Keratinocyte (primary cell): ENCODE measurements at regions not wholly inside any gene's neighbourhood (a gene's known extent, or its start where the extent isn't known, plus 50 kb on each side); places are given as distances from the start of the nearest gene placed in this dataset.
"Not testable (repeated sequence)": the region's sequence is repeated elsewhere in the genome, so short reads cannot be mapped to it uniquely, and the experiment has no call there.

Experiments used
- DNase-seq: peaks from one replicate; pipeline ENCODE4 v3.0.0-alpha.2; 2011; ENCODE audit warnings: low read depth, missing footprints, low spot score
- FAIRE-seq: peaks from 2 replicates; lab custom pipeline; 2011; peaks lifted over from hg19 to GRCh38; lab: Jason Lieb, UNC
- H2AFZ ChIP-seq: 2 replicates; pipeline ENCODE4 v1.6.0; 2012; ENCODE audit warnings: low read length, control low read depth, inconsistent platforms; ENCODE audit not compliant: control insufficient read depth
- H3K27ac ChIP-seq: 2 replicates; pipeline ENCODE4 v1.5.1; 2011; ENCODE audit warnings: low read length; ENCODE audit not compliant: control insufficient read depth, insufficient read depth
- H3K27me3 ChIP-seq: 3 replicates; pipeline ENCODE4 v1.6.0; 2011; ENCODE audit warnings: low read length; ENCODE audit not compliant: control insufficient read depth, insufficient read depth; ENCODE audit errors: extremely low read depth
- H3K36me3 ChIP-seq, 2 experiments: 2 replicates in 1 of 2; 3 replicates in 1 of 2; pipeline ENCODE4 v1.5.1; 2011; ENCODE audit warnings: low read length in 2 of 2, mild to moderate bottlenecking in 1 of 2; ENCODE audit not compliant: control insufficient read depth in 2 of 2, insufficient read depth in 2 of 2; ENCODE audit errors: extremely low read depth in 1 of 2
- H3K4me1 ChIP-seq: 3 replicates; pipeline ENCODE4 v1.5.1; 2011; ENCODE audit warnings: low read length; ENCODE audit not compliant: control insufficient read depth, insufficient read depth; ENCODE audit errors: extremely low read depth
- H3K4me2 ChIP-seq: 3 replicates; pipeline ENCODE4 v1.6.0; 2011; ENCODE audit warnings: low read depth, low read length; ENCODE audit not compliant: control insufficient read depth, insufficient read depth; ENCODE audit errors: extremely low read depth
- H3K4me3 ChIP-seq, 3 experiments: fragments of 200-600 bp in 1 of 3; sonication (generic) in 1 of 3; 2 replicates in 2 of 3; 3 replicates in 1 of 3; pipeline ENCODE4 v1.5.1; 2011 to 2016; ENCODE audit warnings: low read length in 3 of 3, mild to moderate bottlenecking in 3 of 3, control low read depth in 2 of 3, inconsistent platforms in 1 of 3, low read depth in 1 of 3, mixed read lengths in 1 of 3, mixed run types in 1 of 3, moderate library complexity in 1 of 3; ENCODE audit not compliant: control insufficient read depth in 2 of 3, insufficient read depth in 2 of 3; ENCODE audit errors: extremely low read depth in 1 of 3
- H3K79me2 ChIP-seq: 2 replicates; pipeline ENCODE4 v1.6.0; 2012; ENCODE audit warnings: low read length; ENCODE audit not compliant: control insufficient read depth, insufficient read depth
- H3K9ac ChIP-seq: 3 replicates; pipeline ENCODE4 v1.6.0; 2011; ENCODE audit warnings: low read length; ENCODE audit not compliant: control insufficient read depth, insufficient read depth; ENCODE audit errors: extremely low read depth
- H3K9me1 ChIP-seq: 3 replicates; pipeline ENCODE4 v1.6.0; 2011; ENCODE audit warnings: low read length; ENCODE audit not compliant: control insufficient read depth, insufficient read depth; ENCODE audit errors: extremely low read depth
- H3K9me3 ChIP-seq: 2 replicates; pipeline ENCODE4 v1.5.1; 2012; ENCODE audit warnings: low read depth, low read length; ENCODE audit not compliant: control insufficient read depth
- H4K20me1 ChIP-seq: 3 replicates; pipeline ENCODE4 v1.6.0; 2011; ENCODE audit warnings: low read length; ENCODE audit not compliant: control insufficient read depth, insufficient read depth; ENCODE audit errors: extremely low read depth
- CTCF ChIP-seq, 3 experiments: IDR thresholded peaks in 1 of 3; conservative IDR thresholded peaks in 1 of 3; optimal IDR thresholded peaks in 1 of 3; 2 replicates in 2 of 3; 3 replicates in 1 of 3; pipeline versions ENCODE3 to v1.5.1; 2011; ENCODE audit warnings: low read length in 3 of 3, mild to moderate bottlenecking in 3 of 3, moderate library complexity in 2 of 3, control low read depth in 1 of 3, inconsistent platforms in 1 of 3; ENCODE audit not compliant: insufficient read depth in 2 of 3; ENCODE audit errors: extremely low read depth in 1 of 3
- EZH2 ChIP-seq: IDR thresholded peaks from one replicate; pipeline ENCODE4 v1.6.1; 2012; ENCODE audit warnings: inconsistent platforms, mild to moderate bottlenecking, low read length, moderate library complexity
- dilution Hi-C: fragments of 300-500 bp; cut with MboI; formaldehyde crosslinking; loops from one replicate; pipeline ENCODE4 v1.7.0; 2020; ENCODE audit warnings: low sequenced_read_pairs; ENCODE audit not compliant: extremely low pct_ligation_motif_present

GRCh38 chr7:63057265-63057664 is 941.4 kb upstream of the ZNF722 start:
- Histone ChIP-seq H3K9ac (no peak overlapping the region), H3K4me2 (no peak overlapping the region), H2AFZ (no peak overlapping the region), H4K20me1 (no peaks in the 10 kb centered on the region), H3K36me3 (no peaks in the 10 kb centered on the region), H3K4me3 (no peak overlapping the region), H3K27ac (no peak overlapping the region), H3K9me3 (peaks cover 8% of the 10 kb centered on the region), H3K27me3 (no peaks in the 10 kb centered on the region), H3K4me1 (no peaks in the 10 kb centered on the region), H3K9me1 (no peaks in the 10 kb centered on the region), H3K79me2 (no peaks in the 10 kb centered on the region)
- TF ChIP-seq CTCF (optimal IDR thresholded peaks at IDR 0.05 in 1 of 3, IDR thresholded peaks at IDR 0.05 in 1 of 3, conservative IDR thresholded peaks at IDR 0.05 in 1 of 3; ENCODE audit: extremely low read depth in 1 of 3, insufficient read depth in 2 of 3, low read length in 3 of 3) (no peak), EZH2 (no peak)
- no peak for FAIRE-seq
- dilution Hi-C loops = no loop called here
- DNase-seq = no peak

GRCh38 chr7:63060701-63061100 is 937.9 kb upstream of the ZNF722 start:
- H3K9me1 ChIP-seq, H4K20me1 ChIP-seq, H3K27ac ChIP-seq, H3K4me1 ChIP-seq, dilution Hi-C loops, H3K36me3 ChIP-seq, H3K27me3 ChIP-seq, FAIRE-seq, H2AFZ ChIP-seq, H3K79me2 ChIP-seq, H3K4me3 ChIP-seq, H3K9ac ChIP-seq, H3K9me3 ChIP-seq, H3K4me2 ChIP-seq, DNase-seq: not testable (repeated sequence)

- H3K9ac ChIP-seq = no peak overlapping the region
- no peaks in the 10 kb centered on the region for H3K4me1 ChIP-seq
- no peak for DNase-seq
- H3K4me3 ChIP-seq = no peak overlapping the region
- TF ChIP-seq CTCF (optimal IDR thresholded peaks at IDR 0.05 in 1 of 3, IDR thresholded peaks at IDR 0.05 in 1 of 3, conservative IDR thresholded peaks at IDR 0.05 in 1 of 3; ENCODE audit: extremely low read depth in 1 of 3, insufficient read depth in 2 of 3, low read length in 3 of 3) (no peak), EZH2 (no peak)
- FAIRE-seq = no peak
- H4K20me1 ChIP-seq = no peaks in the 10 kb centered on the region
- H3K36me3 ChIP-seq = no peaks in the 10 kb centered on the region
- H3K9me3 ChIP-seq = peaks cover 1% of the 10 kb centered on the region
- H2AFZ ChIP-seq = no peak overlapping the region
- no peak overlapping the region for H3K27ac ChIP-seq
- no peaks in the 10 kb centered on the region for H3K9me1 ChIP-seq
- H3K27me3 ChIP-seq = no peaks in the 10 kb centered on the region
- dilution Hi-C loops = no loop called here
- H3K4me2 ChIP-seq = no peak overlapping the region
- no peaks in the 10 kb centered on the region for H3K79me2 ChIP-seq
These were observed 933.0 kb upstream of the ZNF722 start for GRCh38 chr7:63065684-63066083.

- H3K27ac ChIP-seq, dilution Hi-C loops, H2AFZ ChIP-seq, H3K4me3 ChIP-seq, H3K36me3 ChIP-seq, DNase-seq, H3K9ac ChIP-seq, FAIRE-seq, H3K79me2 ChIP-seq, H3K9me1 ChIP-seq, H4K20me1 ChIP-seq, H3K9me3 ChIP-seq, H3K27me3 ChIP-seq, H3K4me2 ChIP-seq, H3K4me1 ChIP-seq: not testable (repeated sequence)
These were observed 932.4 kb upstream of the ZNF722 start for GRCh38 chr7:63066235-63066634.
